Neural cell (in vitro differentiated cells): ENCODE measurements at regions not wholly inside any gene's neighbourhood (a gene's known extent, or its start where the extent isn't known, plus 50 kb on each side); places are given as distances from the start of the nearest gene placed in this dataset.

ENCODE experiments used
- H2AFZ ChIP-seq: fragments of 200-600, 300-800 bp; sonication (generic), shearing (Covaris generic); 2 replicates; pipeline ENCODE4 v1.6.0; 2014; ENCODE audit warnings: low read depth, mild to moderate bottlenecking, antibody characterized with exemption, low read length, moderate library complexity
- H3F3A ChIP-seq: fragments of 200-600 bp; shearing (Covaris generic); 2 replicates; pipeline ENCODE4 v1.6.1; 2016; ENCODE audit warnings: mild to moderate bottlenecking, moderate library complexity, mixed read lengths, antibody characterized with exemption, low read length; ENCODE audit not compliant: insufficient read depth, poor library complexity, severe bottlenecking
- H3K27ac ChIP-seq: fragments of 200-600, 300-800 bp; sonication (generic), shearing (Covaris generic); 2 replicates; pipeline ENCODE4 v1.5.1; 2014; ENCODE audit warnings: mild to moderate bottlenecking, low read length, moderate library complexity
- H3K27me3 ChIP-seq: fragments of 300-800, 200-600 bp; sonication (generic), shearing (Covaris generic); 2 replicates; pipeline ENCODE4 v1.6.0; 2014; ENCODE audit warnings: mild to moderate bottlenecking, low read depth, low read length, moderate library complexity; ENCODE audit not compliant: insufficient read depth
- H3K36me3 ChIP-seq: fragments of 300-800, 200-600 bp; sonication (generic), shearing (Covaris generic); 2 replicates; pipeline ENCODE4 v1.5.1; 2014; ENCODE audit warnings: mild to moderate bottlenecking, antibody characterized with exemption, low read length, moderate library complexity; ENCODE audit not compliant: insufficient read depth
- H3K4me2 ChIP-seq: fragments of 300-800, 200-600 bp; sonication (generic), shearing (Covaris generic); 2 replicates; pipeline ENCODE4 v1.6.0; 2014; ENCODE audit warnings: mild to moderate bottlenecking, low read length
- H3K4me3 ChIP-seq: fragments of 300-800, 200-600 bp; sonication (generic), shearing (Covaris generic); 2 replicates; pipeline ENCODE4 v1.5.1; 2014; ENCODE audit warnings: mild to moderate bottlenecking, low read length, moderate library complexity
- H3K79me2 ChIP-seq: fragments of 200-600 bp; shearing (Covaris generic); replicated peaks from 2 replicates; pipeline ENCODE4 v1.6.0; 2014; ENCODE audit warnings: mild to moderate bottlenecking, low read length, moderate library complexity; ENCODE audit not compliant: insufficient read depth
- H3K9ac ChIP-seq: fragments of 300-800, 200-600 bp; sonication (generic), shearing (Covaris generic); 2 replicates; pipeline ENCODE4 v1.6.1; 2016; ENCODE audit warnings: mild to moderate bottlenecking, low read length, mixed read lengths
- H3K9me2 ChIP-seq: fragments of 200-600 bp; shearing (Covaris generic); 2 replicates; pipeline ENCODE4 v1.6.1; 2016; ENCODE audit warnings: mild to moderate bottlenecking, low read length, mixed read lengths; ENCODE audit not compliant: insufficient read depth
- H3K9me3 ChIP-seq: fragments of 200-600, 300-800 bp; sonication (generic), shearing (Covaris generic); 2 replicates; pipeline ENCODE4 v1.6.1; 2016; ENCODE audit warnings: mild to moderate bottlenecking, mixed run types, low read length, moderate library complexity, mixed read lengths
- H4K20me1 ChIP-seq: fragments of 200-600 bp; shearing (Covaris generic); 2 replicates; pipeline ENCODE4 v1.6.1; 2016; ENCODE audit warnings: mild to moderate bottlenecking, mixed run types; ENCODE audit not compliant: insufficient read depth
- EP300 ChIP-seq: fragments of 450-650 bp; conservative IDR thresholded peaks from 2 replicates; pipeline ENCODE4 v1.6.1; 2014; ENCODE audit warnings: antibody characterized with exemption, mild to moderate bottlenecking, moderate library complexity; ENCODE audit not compliant: poor library complexity, severe bottlenecking
- EZH2 ChIP-seq: fragments of 200-600, 300-800 bp; shearing (Covaris generic), sonication (generic); IDR thresholded peaks from 2 replicates; pipeline ENCODE4 v1.6.1; 2014; ENCODE audit warnings: antibody characterized with exemption, low read length, borderline replicate concordance, mild to moderate bottlenecking; ENCODE audit not compliant: insufficient read depth, poor library complexity, severe bottlenecking
- MXI1 ChIP-seq: fragments of 450-650 bp; conservative IDR thresholded peaks from 2 replicates; pipeline ENCODE4 v1.6.1; 2014; ENCODE audit warnings: antibody characterized with exemption, mild to moderate bottlenecking; ENCODE audit not compliant: poor library complexity, severe bottlenecking
- POLR2AphosphoS5 ChIP-seq: IDR thresholded peaks from 2 replicates; pipeline ENCODE4 v1.6.1; 2012
- RAD21 ChIP-seq: fragments of 450-650 bp; conservative IDR thresholded peaks from 2 replicates; pipeline ENCODE4 v1.6.1; 2014; ENCODE audit warnings: antibody characterized with exemption, mild to moderate bottlenecking, moderate library complexity
- REST ChIP-seq: IDR thresholded peaks from 2 replicates; pipeline ENCODE4 v1.6.1; 2012; ENCODE audit warnings: borderline replicate concordance
- SMC3 ChIP-seq: fragments of 450-650 bp; conservative IDR thresholded peaks from 2 replicates; pipeline ENCODE4 v1.6.1; 2014; ENCODE audit warnings: antibody characterized with exemption, mild to moderate bottlenecking, moderate library complexity; ENCODE audit not compliant: poor library complexity
- TAF1 ChIP-seq: IDR thresholded peaks from 2 replicates; pipeline ENCODE4 v1.6.1; 2012; ENCODE audit warnings: low read depth
- TF ChIP-seq, protein P1 (sequence below): fragments of 450-650 bp; IDR thresholded peaks from 2 replicates; pipeline ENCODE4 v1.5.1; 2014; ENCODE audit warnings: antibody characterized with exemption, mild to moderate bottlenecking, moderate library complexity; ENCODE audit not compliant: poor library complexity, severe bottlenecking

DNA sequence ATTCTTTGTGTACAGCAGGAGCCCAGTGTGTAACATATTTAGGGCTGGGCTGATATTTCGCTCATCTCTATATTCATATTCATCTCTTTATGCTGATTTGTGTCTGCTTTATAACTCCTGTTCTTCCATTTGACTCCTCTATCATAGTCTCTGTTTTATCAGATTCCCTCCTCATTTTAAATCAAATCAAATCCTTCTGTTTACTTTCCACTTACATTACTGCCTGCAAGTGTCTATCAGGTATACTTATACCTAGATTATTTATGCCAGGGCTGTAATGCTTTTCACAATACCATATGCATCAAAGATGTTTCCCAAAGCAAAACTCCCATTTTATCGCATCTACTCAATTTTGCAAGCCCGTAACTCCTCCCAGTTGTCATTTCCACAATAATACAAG is 990.7 kb downstream of the SORCS1 start:
- H3K4me2 ChIP-seq, result no peak overlapping the region
- no peaks in the 10 kb centered on the region for H3K9me2 ChIP-seq
- no peaks in the 10 kb centered on the region for H3F3A ChIP-seq
- no peaks in the 10 kb centered on the region for H3K9me3 ChIP-seq
- H3K27me3 ChIP-seq, result no peaks in the 10 kb centered on the region
- no peak overlapping the region for H3K9ac ChIP-seq
- H3K27ac ChIP-seq, result no peak overlapping the region
- H4K20me1 ChIP-seq, result no peaks in the 10 kb centered on the region
- H3K79me2 ChIP-seq, result no peaks in the 10 kb centered on the region
- H3K36me3 ChIP-seq, result no peaks in the 10 kb centered on the region
- TF ChIP-seq, protein P1, sequence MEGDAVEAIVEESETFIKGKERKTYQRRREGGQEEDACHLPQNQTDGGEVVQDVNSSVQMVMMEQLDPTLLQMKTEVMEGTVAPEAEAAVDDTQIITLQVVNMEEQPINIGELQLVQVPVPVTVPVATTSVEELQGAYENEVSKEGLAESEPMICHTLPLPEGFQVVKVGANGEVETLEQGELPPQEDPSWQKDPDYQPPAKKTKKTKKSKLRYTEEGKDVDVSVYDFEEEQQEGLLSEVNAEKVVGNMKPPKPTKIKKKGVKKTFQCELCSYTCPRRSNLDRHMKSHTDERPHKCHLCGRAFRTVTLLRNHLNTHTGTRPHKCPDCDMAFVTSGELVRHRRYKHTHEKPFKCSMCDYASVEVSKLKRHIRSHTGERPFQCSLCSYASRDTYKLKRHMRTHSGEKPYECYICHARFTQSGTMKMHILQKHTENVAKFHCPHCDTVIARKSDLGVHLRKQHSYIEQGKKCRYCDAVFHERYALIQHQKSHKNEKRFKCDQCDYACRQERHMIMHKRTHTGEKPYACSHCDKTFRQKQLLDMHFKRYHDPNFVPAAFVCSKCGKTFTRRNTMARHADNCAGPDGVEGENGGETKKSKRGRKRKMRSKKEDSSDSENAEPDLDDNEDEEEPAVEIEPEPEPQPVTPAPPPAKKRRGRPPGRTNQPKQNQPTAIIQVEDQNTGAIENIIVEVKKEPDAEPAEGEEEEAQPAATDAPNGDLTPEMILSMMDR, result no peak
- no peak for TF ChIP-seq POLR2AphosphoS5
- H2AFZ ChIP-seq, result no peak overlapping the region
- H3K4me3 ChIP-seq, result no peak overlapping the region

GRCh38 chr10:106169241-106169640 is 995.3 kb downstream of the SORCS1 start:
- TF ChIP-seq RAD21, result no peak
- TF ChIP-seq TAF1, result no peak
- TF ChIP-seq POLR2AphosphoS5, result no peak
- TF ChIP-seq REST, result no peak
- TF ChIP-seq, protein P1, result no peak
- TF ChIP-seq EP300, result no peak
- TF ChIP-seq MXI1, result no peak
- TF ChIP-seq EZH2, result no peak
- TF ChIP-seq SMC3, result no peak

More at GRCh38 chr10:106169241-106169640, 995.3 kb downstream of the SORCS1 start:
- H3K4me2 ChIP-seq, result no peak overlapping the region
- H3K79me2 ChIP-seq, result no peaks in the 10 kb centered on the region
- H3K27ac ChIP-seq, result no peak overlapping the region
- H3K9me2 ChIP-seq, result no peaks in the 10 kb centered on the region
- H2AFZ ChIP-seq, result no peak overlapping the region
- H3K36me3 ChIP-seq, result no peaks in the 10 kb centered on the region
- no peaks in the 10 kb centered on the region for H4K20me1 ChIP-seq
- no peaks in the 10 kb centered on the region for H3F3A ChIP-seq
- no peak overlapping the region for H3K9ac ChIP-seq
- no peaks in the 10 kb centered on the region for H3K9me3 ChIP-seq
- no peak overlapping the region for H3K4me3 ChIP-seq
- H3K27me3 ChIP-seq, result no peaks in the 10 kb centered on the region
